ENCODE measurements at regions not wholly inside any gene's neighbourhood (a gene's known extent, or its start where the extent isn't known, plus 50 kb on each side); places are given as distances from the start of the nearest gene placed in this dataset.

DNA sequence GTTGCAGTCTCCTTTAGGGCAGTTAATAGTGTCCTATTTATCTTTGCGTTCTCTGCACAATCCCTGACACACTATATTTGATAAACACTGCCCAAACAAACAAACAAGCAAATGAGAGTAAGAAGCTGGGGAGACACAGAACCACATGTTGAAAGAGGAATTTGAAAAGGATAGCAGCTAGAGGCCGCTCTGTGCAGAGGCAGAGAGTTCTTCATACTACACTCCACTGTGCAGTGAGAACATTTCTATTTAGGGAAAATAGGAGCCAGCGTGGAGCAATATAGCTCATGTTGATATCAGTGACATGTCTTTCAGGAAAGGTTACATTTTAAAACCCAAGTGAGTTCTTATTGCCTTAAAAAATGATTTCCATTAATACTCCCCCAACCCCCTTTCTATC is 140.3 kb upstream of the SEL1L start:
- DNase-seq, result no peak

DNA sequence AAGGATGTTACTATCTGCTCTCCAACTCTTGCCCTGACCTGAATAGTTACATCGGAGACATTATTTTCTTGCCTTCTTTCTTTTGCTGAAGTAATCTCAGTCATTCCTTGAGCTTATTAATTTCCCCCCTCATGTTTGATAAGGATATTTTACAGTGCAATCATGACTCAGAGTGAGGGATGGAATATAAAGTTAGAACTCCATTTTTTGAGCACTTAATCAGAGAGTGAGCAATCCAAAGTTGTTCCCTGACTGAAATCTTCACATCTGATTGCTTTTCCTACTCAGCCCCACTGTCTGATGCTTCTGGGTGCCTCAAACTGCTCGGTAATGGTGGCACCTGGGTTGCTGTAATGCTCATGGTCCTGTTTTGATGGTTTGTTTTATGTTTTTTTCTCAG is 142.7 kb upstream of the SEL1L start:
- no peak for DNase-seq

DNA sequence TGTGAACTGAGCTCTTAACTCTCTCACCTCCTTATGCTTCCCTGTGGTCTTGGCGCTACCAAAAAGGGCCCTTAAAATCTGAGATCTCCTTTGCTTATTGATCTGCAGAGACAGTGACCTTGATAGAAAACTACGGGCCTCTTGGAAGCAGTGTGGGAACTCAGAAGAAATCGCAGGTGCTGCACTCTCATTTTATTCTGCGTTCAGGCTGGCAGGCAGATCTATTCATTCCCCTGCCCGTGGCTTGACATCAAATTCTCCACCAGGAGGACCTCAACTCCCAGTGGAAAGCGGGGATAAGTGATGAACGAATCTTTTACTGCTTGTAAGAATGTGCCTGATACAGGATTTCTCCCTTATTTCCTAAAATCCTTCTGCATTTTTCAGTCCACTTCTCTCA is 143.2 kb upstream of the SEL1L start:
- no peak for DNase-seq

DNA sequence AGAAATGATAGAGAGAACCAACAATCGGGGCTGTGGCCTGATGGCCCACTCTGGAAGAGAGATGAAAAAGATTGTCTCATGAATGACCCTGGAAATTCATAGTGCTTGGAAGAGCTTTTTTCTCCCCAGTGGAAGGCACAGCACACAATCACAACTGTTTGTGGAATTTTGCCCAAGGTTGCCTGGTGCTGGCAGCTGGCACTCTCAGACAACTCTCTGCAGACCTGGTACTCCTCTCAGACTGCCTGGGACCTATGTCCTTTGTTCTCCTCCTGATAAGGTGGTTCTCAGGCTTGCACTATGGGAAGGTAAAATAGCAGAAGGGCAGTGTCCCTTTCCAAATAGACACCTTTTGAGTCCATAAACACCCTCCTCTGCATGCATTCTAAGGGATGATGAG is 144.1 kb upstream of the SEL1L start:
- no peak for DNase-seq

DNA sequence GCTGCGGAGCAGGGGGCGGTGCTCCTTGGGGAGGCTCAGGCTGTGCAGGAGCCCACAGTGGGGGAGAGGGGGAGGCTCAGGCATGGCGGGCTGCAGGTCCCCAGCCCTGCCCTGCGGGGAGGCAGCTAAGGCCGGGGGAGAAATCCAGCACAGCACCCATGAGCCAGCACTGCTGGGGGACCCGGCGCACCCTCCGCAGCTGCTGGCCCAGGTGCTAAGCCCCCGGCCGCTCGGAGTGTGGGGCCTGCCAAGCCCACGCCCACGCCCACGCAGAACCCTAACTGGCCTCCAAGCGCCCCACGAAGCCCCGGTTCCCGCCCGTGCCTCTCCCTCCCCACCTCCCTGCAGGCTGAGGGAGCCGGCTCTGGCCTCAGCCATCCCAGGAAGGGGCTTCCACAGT is 145.6 kb upstream of the SEL1L start:
- DNase-seq, result no peak

DNA sequence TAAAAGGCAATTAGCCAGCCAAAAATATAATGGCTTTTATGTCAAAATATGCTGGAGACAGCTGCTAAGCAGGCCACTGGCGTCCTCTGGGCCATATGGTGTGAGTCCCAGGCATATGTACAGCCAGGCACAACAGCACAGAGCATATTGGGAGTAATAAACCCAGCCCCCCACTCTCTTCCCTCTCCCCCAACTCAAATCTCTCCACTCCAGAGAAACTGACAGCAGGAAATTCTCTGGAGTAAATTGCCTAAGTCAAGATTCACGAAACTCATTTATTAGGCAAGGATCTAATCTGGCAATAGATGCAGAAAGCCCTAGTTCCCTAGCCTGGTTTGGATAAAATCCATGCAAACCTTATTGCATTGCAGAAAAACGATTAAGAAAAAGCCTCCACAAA is 147.9 kb upstream of the SEL1L start:
- DNase-seq, result no peak

DNA sequence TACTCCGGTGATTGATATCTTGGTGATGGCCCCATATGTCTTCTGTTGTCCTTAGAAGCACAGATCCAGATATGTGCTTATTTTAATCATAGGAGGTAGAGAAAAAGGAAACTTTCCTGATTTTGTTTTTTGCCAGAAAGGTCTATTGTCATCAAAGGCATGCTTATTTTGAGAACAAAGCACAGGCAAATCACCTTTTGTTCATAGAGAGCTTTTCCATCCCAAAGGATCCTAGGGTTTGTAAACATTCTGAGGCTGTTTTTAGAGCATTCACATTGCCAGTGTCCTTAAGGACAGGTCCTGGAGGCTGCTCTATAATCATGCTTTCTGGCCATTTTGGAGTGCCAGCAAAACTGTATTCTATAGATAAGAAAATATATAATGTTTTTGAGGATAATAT is 148.5 kb upstream of the SEL1L start:
- no peak for DNase-seq

DNA sequence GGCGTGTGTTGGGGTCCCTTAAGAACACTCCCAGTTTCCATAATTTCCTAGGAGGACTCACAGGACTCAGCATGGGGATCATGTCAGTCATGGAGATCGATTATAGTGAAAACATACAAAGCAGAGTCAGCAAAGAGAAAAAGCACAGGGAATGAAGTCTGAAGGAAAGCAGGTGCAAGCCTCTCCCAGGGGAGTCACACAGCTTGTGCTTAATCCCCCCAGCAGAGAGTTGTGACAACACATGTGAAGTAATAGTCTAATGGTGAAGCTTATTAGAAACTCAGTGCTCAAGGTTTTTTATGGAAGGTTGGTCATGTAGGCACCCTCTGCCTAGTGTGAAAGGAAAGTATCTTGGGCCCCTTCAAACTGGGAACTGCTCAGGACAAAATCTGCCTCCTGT is 149.0 kb upstream of the SEL1L start:
- DNase-seq, result no peak

DNA sequence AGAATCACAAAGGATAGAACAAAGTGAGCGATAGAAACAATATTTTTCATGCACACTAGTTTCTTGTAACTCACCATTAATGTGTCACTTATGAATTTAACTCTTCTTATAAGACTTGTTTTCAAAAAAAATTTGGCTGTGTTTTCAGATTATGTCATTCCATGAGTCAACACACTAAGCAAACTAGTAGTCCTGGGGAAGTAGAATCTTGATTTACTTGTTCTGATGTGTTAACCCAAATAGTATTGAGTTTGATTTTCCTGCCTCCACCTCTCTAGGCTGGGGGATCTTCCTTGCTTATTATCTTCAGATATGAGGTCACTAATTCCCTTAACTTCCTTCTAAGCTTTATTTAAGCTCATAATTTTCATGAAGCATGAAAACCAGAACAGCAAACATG is 151.0 kb upstream of the SEL1L start:
- no peak for DNase-seq

DNA sequence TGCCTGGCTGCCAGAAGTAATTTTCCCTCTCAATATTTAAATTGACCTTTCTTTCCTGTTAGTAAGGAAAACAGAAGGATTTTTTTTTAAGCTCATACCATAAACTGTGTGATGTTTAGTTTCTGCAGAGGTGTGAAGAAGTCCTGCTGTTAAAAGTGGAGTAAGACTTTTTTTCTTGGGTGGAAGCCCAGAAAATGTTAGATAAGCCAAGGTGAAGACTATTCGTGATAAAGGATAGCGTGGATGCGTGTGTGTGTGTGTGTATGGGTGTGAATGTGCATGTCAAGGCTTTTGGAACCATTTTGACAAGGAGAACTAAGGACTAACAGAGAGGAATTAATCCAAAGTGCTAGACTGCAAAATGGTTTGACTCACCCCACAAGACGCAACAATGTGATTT is 152.9 kb upstream of the SEL1L start:
- DNase-seq, result no peak

DNA sequence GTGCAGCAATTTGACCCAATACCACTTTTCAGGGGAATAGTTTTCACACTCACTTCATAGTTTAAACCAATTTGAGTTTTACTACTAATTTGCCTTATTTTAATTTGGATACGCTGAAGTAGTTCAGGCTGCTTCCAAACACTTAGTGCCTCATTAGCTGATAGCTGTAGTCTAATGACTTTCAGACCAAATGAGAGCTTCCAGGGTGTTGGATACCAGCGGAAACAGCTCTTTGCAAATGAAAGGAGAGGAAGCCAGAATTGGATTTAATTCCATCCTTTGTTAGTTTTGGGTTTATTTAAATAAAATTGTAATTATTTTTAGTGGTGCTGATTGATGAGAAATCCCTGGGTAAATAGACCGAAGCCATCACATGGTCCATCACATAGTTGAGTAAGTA is 158.3 kb upstream of the SEL1L start:
- DNase-seq, result no peak

DNA sequence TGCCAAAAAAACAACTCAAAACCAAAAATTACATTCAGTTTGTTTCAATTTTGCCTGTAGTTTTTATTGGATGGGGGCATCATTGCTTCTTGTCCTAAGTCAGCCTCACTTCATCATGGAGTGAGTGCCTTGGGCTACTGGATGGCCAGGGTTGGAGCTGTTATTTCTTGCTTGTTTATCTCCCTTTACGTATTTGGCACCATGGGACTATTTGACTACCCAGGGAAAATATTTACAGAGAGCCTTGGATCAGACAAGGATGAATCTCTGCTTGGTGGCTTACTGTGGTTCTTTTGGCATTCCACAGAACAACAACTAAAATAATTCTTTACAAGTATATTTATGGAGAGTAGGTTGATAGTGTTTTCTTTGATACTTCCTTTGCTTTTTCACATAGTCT is 160.8 kb upstream of the SEL1L start:
- DNase-seq, result no peak

DNA sequence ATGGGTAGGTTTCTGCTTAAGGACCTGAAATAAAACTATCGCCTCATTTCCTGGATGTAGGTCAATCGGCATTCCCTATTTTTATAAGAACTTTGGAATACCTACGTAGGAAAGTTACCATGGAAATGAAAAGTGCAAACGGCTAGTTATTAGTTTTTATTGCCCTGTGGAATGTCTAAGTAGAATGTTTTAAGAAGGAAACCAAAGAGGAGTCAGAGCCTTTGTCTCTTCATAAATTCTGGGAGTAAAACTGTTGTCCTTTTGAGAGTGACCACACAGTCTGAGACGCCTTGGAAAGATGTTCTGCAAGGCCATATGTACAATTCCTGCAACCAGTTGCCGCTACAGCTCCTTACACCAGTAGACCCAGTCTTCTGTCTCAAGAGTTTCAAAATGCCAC is 176.0 kb upstream of the SEL1L start:
- DNase-seq, result no peak

DNA sequence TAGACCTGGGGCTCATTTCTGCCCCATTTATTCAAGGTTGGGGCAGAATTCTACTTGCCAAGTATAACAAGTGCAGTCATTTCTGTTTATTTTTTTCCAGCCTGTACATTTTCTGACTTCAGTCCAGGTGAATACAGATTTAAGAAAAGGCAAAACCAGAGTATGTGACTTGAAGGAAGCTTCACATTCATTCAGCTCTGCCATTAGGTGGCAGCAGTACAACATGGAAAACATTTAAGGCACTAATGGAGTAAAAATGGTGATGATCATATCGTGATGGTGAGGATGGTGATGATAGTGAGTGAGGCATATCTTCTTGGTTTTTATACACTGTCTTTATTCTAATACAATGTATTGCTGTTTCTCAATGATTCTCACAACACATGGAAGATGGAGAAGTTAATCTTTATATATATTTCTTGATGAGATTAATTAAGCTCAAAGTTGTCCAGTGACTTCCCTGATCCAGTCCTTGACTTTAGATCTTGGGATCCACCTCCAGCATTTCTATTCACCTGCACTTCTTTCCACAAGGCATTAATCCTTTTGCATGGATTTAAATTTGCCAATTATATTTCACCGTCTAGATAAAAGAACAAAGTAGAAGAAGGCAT is 176.7 kb upstream of the SEL1L start:
- DNase-seq, result peak; percentile 40

DNA sequence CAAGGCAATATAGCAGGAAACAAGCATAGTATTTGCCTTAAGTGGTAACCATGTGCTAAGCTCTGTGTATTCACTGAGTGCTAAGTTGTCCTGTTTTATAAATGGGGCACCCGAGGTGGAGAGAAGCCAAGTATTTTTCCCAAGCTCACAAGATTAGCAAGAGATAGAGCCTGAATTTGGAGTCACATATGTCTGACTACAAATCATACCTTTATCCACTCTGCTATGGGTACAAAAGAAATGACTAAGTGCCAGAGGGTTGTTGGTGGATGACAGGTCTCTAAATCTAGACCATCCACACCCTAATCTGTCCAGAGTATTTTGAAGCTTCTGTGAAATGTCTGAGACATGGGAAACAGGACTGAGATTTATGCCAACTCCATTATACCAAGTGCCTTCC is 182.1 kb upstream of the SEL1L start:
- no peak for DNase-seq

DNA sequence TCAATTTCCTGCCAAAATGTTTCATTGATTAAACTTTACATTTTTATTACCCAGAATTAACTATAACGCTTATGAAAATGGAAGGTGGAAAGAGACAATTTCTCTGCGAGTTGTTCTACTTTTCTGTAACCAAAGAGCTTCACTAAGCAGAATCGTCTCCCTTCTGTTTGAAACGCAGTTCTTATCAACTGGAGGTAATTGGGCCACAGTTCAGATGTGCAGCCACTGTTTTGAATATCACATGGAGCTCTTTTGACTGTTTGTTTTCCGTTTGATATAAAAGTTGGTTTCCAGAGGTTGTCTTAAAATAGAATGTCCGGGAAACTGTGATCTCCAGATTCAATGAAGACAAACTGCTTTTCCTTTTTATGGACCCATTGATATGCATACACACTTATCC is 183.3 kb upstream of the SEL1L start:
- no peak for DNase-seq

DNA sequence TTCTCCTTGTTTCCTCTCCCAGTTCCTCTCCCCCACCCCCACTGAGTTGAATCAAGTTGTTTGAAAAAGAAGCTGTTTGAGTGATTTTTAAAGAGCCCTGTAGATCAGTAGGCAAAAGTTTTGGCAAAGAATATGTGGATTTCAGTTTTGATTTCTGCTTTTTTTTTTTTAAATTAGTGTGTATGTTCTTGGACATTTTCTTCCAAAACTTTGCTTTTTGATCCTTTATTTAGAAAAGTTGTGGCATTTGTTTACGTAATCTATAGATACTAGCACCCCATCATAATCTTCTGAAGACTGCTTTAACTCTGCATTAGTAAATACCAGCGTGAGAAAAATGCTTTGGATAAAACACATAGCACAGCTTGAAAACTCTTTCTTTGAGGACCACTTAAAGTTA is 190.3 kb upstream of the SEL1L start:
- DNase-seq, result no peak

DNA sequence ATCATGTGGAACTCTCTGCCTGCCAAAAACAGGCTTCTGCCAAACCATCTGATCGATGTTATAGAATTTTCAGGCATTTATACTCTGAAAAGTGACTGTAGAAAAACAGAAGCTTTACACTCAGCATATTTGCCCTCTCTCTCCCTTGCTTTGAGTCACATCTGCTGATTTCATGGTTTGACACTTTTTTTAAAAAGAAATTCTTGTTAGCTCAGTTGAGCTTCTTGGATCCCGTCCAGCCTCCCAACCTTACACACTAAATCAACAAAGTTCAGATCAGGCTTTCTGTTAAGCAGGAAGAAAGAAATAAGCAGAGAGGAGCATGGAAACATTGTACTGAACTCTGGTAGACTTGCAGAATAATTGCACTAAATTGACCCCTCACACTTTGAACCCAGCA is 193.6 kb upstream of the SEL1L start:
- no peak for DNase-seq

DNA sequence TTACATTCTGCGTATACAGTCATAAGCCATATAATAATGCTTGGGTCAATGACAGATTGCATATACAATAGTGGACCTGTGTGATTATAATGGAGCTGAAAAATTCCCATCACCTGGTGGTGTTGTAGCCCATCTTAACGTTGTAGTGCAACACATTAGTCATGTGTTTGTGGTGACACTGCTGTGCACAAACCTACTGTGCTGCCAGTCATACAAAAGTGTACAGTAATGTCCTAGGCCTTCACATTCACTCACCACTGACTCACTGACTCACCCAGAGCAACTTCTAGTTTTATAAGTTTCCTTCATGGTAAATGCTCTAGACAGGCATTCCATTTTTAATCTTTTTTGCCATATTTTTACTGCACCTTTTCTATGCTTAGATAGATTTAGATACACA is 194.8 kb upstream of the SEL1L start:
- no peak for DNase-seq

DNA sequence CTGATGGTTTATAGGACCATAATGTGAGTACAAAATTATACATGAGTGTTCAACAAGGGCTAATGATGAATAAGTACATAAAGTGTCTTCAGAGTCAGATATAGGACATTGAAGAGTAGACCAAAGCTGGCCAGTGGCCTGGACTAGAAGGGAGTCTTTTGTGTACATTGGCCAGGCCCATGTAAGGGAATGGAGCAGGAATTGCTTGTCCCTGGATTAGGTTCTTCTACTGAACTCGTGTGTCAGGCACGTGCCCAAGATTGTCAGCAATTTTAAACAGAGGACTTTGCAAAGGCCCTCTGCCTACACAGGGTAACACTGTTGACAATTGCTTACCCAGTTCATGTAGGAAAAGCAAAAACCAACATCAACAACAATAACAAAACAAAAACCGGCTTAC is 196.0 kb upstream of the SEL1L start:
- DNase-seq, result no peak

DNA sequence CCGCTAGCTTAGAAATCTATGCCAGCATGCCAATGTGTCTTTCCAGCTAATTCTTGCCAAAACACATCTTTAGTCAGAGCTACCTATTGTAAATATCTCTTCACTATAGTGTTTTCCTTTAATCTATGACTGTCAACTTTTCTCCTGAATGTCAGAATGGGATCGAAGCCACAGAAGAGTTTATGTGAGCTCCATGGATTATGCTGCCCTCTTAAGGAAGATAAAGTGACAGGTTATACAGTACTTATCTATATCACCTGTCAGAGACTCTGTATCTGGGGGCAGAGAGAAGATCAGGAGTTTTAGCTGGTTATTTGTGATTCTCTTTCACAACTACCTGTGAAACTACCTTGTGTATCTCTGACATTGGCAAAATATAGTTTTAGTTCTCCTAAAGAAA is 204.3 kb upstream of the SEL1L start:
- no peak for DNase-seq

DNA sequence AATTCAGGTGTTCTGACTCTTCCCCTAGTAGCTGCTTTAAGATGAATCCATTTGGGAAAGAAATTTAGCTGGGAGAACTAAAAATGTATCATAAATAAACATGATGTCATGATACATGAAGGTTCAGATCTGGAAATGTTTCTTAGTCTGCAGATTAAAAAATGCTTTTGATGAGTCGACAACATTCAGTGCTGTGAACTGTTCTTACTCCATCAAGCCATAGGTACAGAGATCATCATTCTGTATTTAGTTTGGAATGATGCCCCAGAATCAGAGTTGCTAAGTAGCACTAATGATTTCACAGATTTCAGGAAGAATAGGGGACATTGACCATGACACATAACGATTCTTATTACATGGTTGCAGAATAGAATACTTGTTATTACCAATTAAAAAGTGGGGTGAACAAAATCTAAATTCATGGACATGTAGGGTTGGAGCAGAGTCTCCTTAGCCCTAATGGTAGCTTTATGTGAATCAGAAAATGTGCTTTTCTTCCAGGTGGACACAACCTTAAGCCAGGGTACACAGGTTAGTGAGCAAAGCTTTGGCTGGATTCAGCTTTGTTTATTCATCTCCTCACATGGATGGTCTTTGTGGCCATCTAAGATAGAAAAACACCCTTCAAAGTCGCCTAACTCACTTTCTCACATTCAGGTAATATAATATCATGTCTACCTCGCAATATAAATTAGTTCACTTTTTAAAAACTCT is 205.4 kb upstream of the SEL1L start:
- DNase-seq, result no peak

DNA sequence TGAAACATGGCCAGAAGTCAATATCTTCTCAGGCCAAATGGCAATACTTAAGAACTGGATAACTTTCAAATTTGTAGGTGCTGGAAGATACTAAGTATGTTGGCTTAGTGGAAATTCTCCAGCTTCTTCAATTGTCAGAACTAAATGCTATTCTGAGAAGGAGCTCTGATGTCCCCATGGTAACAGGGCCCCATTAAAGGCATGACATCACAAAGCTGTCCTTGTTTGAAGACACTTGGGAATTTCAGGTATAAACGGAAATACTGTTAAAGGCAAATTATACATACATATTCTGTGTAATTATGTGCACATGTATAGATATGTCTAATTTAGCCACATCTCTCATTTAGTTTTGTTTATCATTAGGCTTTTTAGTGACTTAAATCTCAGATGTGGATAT is 210.0 kb upstream of the SEL1L start:
- peak; percentile 32 for DNase-seq

DNA sequence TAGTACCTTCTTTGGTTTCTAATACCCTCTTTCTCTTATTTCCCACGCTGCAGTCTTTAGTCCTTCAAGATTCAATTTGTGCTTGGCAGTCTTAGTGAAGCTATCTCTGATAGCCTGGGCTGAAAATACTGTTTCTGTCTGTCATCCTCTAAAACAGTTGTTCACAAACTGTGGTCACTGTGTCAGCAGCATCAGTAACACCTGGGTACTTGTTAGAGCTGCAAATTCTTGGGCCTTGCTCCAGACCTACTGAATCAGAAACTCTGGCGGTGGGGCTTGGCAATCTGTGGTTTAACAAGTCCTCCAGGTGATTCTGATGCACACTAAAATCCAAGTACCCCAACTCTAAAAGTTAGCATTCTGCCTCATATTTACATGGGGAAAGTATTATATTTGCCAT is 217.5 kb upstream of the SEL1L start:
- DNase-seq, result no peak

DNA sequence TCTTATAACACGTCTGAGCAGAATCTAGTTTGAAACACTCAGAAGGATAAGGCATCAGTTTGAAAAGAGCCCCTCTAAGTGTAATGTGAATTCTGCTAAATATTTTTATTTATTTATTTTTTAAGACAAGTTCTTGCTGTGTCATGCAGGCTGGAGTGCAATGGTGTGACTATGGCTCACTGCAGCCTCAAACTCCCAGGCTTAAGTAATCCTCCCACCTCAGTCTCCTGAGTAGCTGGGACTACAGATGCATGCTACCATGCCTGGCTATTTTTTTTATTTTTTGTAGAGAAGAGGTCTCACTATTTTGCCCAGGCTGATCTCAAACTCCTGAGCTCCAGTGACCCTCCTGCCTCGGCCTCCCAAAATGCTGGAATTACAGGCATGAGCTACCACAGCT is 225.9 kb upstream of the SEL1L start:
- DNase-seq, result no peak

Data from NCI-H1436 (cell line).